Endodermal cell (in vitro differentiated cells): ENCODE measurements at regions not wholly inside any gene's neighbourhood (a gene's known extent, or its start where the extent isn't known, plus 50 kb on each side); places are given as distances from the start of the nearest gene placed in this dataset.

Experiments
- DNase-seq: peaks from one replicate; pipeline ENCODE4 v3.0.0-alpha.2; 2017
- H3K27ac ChIP-seq: 2 replicates; pipeline ENCODE4 v1.5.1; 2013; ENCODE audit warnings: mild to moderate bottlenecking, low read depth, low read length, moderate library complexity
- H3K27me3 ChIP-seq: 2 replicates; pipeline ENCODE4 v1.6.1; 2013; ENCODE audit warnings: mild to moderate bottlenecking, low read length, moderate library complexity; ENCODE audit not compliant: insufficient read depth, control insufficient read depth, poor library complexity, severe bottlenecking
- H3K36me3 ChIP-seq: 2 replicates; pipeline ENCODE4 v1.7.0; 2013; ENCODE audit warnings: mild to moderate bottlenecking, low read length, moderate library complexity; ENCODE audit not compliant: control insufficient read depth, insufficient read depth
- H3K4me1 ChIP-seq: one replicate; pipeline ENCODE4 v1.7.0; 2013; ENCODE audit warnings: low read length; ENCODE audit not compliant: control insufficient read depth, insufficient read depth
- H3K4me3 ChIP-seq: 2 replicates; pipeline ENCODE4 v1.5.1; 2013; ENCODE audit warnings: mild to moderate bottlenecking, low read length, moderate library complexity
- H3K9ac ChIP-seq: 2 replicates; pipeline ENCODE4 v1.6.1; 2013; ENCODE audit warnings: mild to moderate bottlenecking, low read length, moderate library complexity; ENCODE audit not compliant: poor library complexity, severe bottlenecking; ENCODE audit errors: extremely low read depth
- H3K9me3 ChIP-seq: 2 replicates; pipeline ENCODE4 v1.6.1; 2013; ENCODE audit warnings: mild to moderate bottlenecking, low read length, moderate library complexity; ENCODE audit not compliant: control insufficient read depth
- H3K27ac Mint-ChIP-seq: 2 replicates; pipeline ENCODE4 v1.8.0; 2020; ENCODE audit warnings: mixed read lengths
- H3K27me3 Mint-ChIP-seq: 2 replicates; pipeline ENCODE4 v1.8.0; 2021; ENCODE audit warnings: mild to moderate bottlenecking, mixed read lengths; ENCODE audit not compliant: insufficient read depth
- H3K36me3 Mint-ChIP-seq: 2 replicates; pipeline ENCODE4 v1.8.0; 2020; ENCODE audit warnings: low read depth, mixed read lengths
- H3K4me1 Mint-ChIP-seq: 2 replicates; pipeline ENCODE4 v1.8.0; 2020; ENCODE audit warnings: mixed read lengths
- H3K4me3 Mint-ChIP-seq: 2 replicates; pipeline ENCODE4 v1.8.0; 2020; ENCODE audit warnings: mild to moderate bottlenecking, moderate library complexity, mixed read lengths
- H3K9me3 Mint-ChIP-seq: 2 replicates; pipeline ENCODE4 v1.8.0; 2020; ENCODE audit warnings: mild to moderate bottlenecking, mixed read lengths
- WGBS, 2 experiments: methylation state at CpG; one replicate each; pipeline versions ENCODE4 v1.1.5 to v1.1.7; 2013; ENCODE audit warnings: missing lambda C conversion rate in 2 of 2, mixed read lengths in 1 of 2; ENCODE audit not compliant: insufficient coverage in 1 of 2, insufficient read length in 1 of 2; 5-methylcytosine and 5-hydroxymethylcytosine counted together
- TF ChIP-seq, protein P1 (sequence below): fragments of 200-600 bp; sonication (generic); conservative IDR thresholded peaks from 2 replicates; pipeline ENCODE4 v1.5.0; 2021; ENCODE audit warnings: antibody characterized with exemption, mild to moderate bottlenecking

DNA sequence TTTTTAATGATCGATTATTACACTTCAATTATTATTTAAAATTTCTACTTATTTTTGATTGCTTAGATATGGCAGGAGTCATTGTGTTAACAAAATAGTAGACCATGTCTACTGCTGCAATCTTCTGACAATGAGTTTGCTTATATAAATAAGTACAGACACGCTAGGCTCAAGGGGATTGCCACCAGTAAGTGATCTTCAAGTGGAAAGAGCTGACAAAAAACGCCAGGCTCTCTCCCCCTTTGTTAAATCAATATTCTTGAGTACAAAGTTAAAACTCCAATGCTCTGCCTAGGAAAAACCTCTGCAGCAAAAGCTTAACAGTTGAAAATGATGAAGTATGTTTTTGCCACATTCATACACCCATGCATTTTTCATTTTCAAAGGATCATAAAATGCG lies 738.1 kb downstream of the HDGFL1 start:
- H3K9ac ChIP-seq: no peak overlapping the region
- 20 to 73% methylated on average over 1 to 4 of the region's 4 CpGs for WGBS, 2 experiments
- no peaks in the 10 kb centered on the region for H3K36me3 Mint-ChIP-seq
- no peaks in the 10 kb centered on the region for H3K4me1 Mint-ChIP-seq
- no peaks in the 10 kb centered on the region for H3K27me3 Mint-ChIP-seq
- no peaks in the 10 kb centered on the region for H3K36me3 ChIP-seq
- TF ChIP-seq, protein P1, sequence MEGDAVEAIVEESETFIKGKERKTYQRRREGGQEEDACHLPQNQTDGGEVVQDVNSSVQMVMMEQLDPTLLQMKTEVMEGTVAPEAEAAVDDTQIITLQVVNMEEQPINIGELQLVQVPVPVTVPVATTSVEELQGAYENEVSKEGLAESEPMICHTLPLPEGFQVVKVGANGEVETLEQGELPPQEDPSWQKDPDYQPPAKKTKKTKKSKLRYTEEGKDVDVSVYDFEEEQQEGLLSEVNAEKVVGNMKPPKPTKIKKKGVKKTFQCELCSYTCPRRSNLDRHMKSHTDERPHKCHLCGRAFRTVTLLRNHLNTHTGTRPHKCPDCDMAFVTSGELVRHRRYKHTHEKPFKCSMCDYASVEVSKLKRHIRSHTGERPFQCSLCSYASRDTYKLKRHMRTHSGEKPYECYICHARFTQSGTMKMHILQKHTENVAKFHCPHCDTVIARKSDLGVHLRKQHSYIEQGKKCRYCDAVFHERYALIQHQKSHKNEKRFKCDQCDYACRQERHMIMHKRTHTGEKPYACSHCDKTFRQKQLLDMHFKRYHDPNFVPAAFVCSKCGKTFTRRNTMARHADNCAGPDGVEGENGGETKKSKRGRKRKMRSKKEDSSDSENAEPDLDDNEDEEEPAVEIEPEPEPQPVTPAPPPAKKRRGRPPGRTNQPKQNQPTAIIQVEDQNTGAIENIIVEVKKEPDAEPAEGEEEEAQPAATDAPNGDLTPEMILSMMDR: no peak
- H3K27me3 ChIP-seq: no peaks in the 10 kb centered on the region
- H3K4me3 Mint-ChIP-seq: no peak overlapping the region
- H3K9me3 Mint-ChIP-seq: no peaks in the 10 kb centered on the region
- no peaks in the 10 kb centered on the region for H3K9me3 ChIP-seq
- H3K4me1 ChIP-seq: no peaks in the 10 kb centered on the region
- no peak overlapping the region for H3K27ac Mint-ChIP-seq
- no peak overlapping the region for H3K4me3 ChIP-seq
- DNase-seq: no peak
- H3K27ac ChIP-seq: no peak overlapping the region

DNA sequence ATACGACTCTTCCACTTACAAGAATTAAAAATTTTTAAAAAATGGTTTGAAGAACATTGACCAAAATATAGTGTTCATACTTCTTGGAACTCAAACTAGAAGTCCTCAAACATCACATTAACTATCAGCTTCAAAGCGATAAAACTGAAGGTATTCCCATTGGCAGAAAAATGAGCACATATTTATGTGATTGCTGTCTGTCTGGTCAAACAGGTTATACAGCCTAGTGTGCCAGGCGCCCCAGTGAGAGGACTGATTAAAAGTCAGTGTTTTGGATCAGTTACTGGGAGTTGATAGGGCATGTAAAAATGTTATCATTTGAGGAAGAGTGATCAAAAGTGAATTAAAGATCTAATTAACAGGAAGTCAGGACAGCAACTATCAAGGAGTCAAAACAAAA lies 738.8 kb downstream of the HDGFL1 start:
- H3K27me3 Mint-ChIP-seq: no peaks in the 10 kb centered on the region
- no peaks in the 10 kb centered on the region for H3K9me3 ChIP-seq
- H3K27ac ChIP-seq: no peak overlapping the region
- WGBS, 2 experiments: 92 to 100% methylated on average over 1 to 2 of the region's 3 CpGs
- no peaks in the 10 kb centered on the region for H3K4me1 Mint-ChIP-seq
- H3K9me3 Mint-ChIP-seq: no peaks in the 10 kb centered on the region
- TF ChIP-seq, protein P1: no peak
- no peaks in the 10 kb centered on the region for H3K27me3 ChIP-seq
- H3K36me3 ChIP-seq: no peaks in the 10 kb centered on the region
- H3K27ac Mint-ChIP-seq: no peak overlapping the region
- DNase-seq: no peak
- H3K4me1 ChIP-seq: no peaks in the 10 kb centered on the region
- no peaks in the 10 kb centered on the region for H3K36me3 Mint-ChIP-seq
- no peak overlapping the region for H3K4me3 ChIP-seq
- H3K9ac ChIP-seq: no peak overlapping the region
- H3K4me3 Mint-ChIP-seq: no peak overlapping the region

DNA sequence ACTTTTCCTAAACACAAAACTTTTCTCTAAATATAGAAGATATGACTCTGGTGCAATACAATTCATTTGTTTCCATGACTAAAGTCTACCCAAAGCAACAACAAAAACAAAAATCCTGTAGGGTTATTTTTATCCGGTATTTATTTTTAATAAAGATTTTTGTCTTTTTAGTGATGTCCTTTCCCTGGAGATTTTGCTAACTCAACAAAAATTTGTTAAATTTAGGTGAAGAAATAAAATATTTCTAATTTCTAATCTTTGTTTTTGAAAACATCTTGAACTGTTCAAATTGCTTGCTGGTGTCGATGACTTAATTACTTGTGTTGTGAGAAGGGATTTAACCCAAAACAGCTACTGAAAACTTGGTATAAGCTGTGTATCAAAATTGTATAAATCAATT lies 741.8 kb downstream of the HDGFL1 start:
- Histone ChIP-seq H3K27ac (no peak overlapping the region), H3K27me3 (no peaks in the 10 kb centered on the region), H3K36me3 (no peaks in the 10 kb centered on the region), H3K4me3 (no peak overlapping the region), H3K4me1 (no peaks in the 10 kb centered on the region), H3K9ac (no peak overlapping the region), H3K9me3 (no peaks in the 10 kb centered on the region)
- Mint-ChIP-seq H3K4me1 (no peaks in the 10 kb centered on the region), H3K36me3 (no peaks in the 10 kb centered on the region), H3K4me3 (no peak overlapping the region), H3K27me3 (no peaks in the 10 kb centered on the region), H3K27ac (no peak overlapping the region), H3K9me3 (no peaks in the 10 kb centered on the region)
- TF ChIP-seq, protein P1: no peak
- WGBS, 2 experiments: 100% methylated on average over 2 of the region's 2 CpGs; no CpG with 5 or more reads in 1 of the 2 experiments
- DNase-seq: no peak
